Adrenal gland (tissue), 9 donors: ENCODE measurements at regions not wholly inside any gene's neighbourhood (a gene's known extent, or its start where the extent isn't known, plus 50 kb on each side); places are given as distances from the start of the nearest gene placed in this dataset.
A peak's percentile ranks its signal among the peaks of the same experiment; 100 is the strongest.

Experiments used
- DNase-seq, 7 donors: peaks; one replicate each; pipeline ENCODE4 v3.0.0-alpha.2; 2019 to 2020
- H3K27ac ChIP-seq, 5 donors: fragments of 200-600 bp; sonication (generic) in 4 of 5; 1 replicate in 3 of 5; 2 replicates in 2 of 5; pipeline versions ENCODE4 v1.5.1 to v1.8.0; 2016 to 2020; ENCODE audit warnings: mild to moderate bottlenecking in 1 of 5
- H3K27me3 ChIP-seq: fragments of 200-600 bp; 2 replicates; pipeline ENCODE4 v1.8.0; 2021
- H3K36me3 ChIP-seq, 2 donors: fragments of 200-600 bp; replicated peaks in 1 of 2; 1 replicate in 1 of 2; 2 replicates in 1 of 2; pipeline versions ENCODE4 v1.5.1 to v1.8.0; 2018 to 2022
- H3K4me1 ChIP-seq, 2 donors: fragments of 200-600 bp; replicated peaks in 1 of 2; 1 replicate in 1 of 2; 2 replicates in 1 of 2; pipeline versions ENCODE4 v1.5.1 to v1.8.0; 2018 to 2021
- H3K4me3 ChIP-seq, 4 donors: fragments of 200-600 bp; sonication (generic) in 3 of 4; one replicate each; pipeline ENCODE4 v1.5.1; 2016 to 2018
- H3K9me3 ChIP-seq, 3 donors: fragments of 200-600 bp; sonication (generic) in 1 of 3; replicated peaks in 1 of 3; 1 replicate in 2 of 3; 2 replicates in 1 of 3; pipeline versions ENCODE4 v1.5.1 to v1.8.0; 2016 to 2021
- CTCF ChIP-seq, 6 experiments: fragments of 450-650 bp in 4 of 6; fragments of 200-600 bp in 2 of 6; sonication (generic) in 1 of 6; IDR thresholded peaks; 1 replicate in 5 of 6; 2 replicates in 1 of 6; pipeline versions ENCODE4 v1.5.1 to v1.8.0; 2016 to 2021; ENCODE audit warnings: antibody characterized with exemption in 6 of 6, mild to moderate bottlenecking in 2 of 6, moderate library complexity in 1 of 6
- POLR2A ChIP-seq, 2 donors: fragments of 450-650 bp; IDR thresholded peaks; one replicate each; pipeline ENCODE4 v1.6.1; 2017; ENCODE audit warnings: antibody characterized with exemption in 2 of 2, mild to moderate bottlenecking in 2 of 2, moderate library complexity in 1 of 2
- WGBS, 4 donors: extraction: QIAGEN DNeasy Blood & Tissue Kit in 2 of 4; methylation state at CpG; one replicate each; pipeline versions ENCODE4 v1.1.5 to v1.1.7; 2013 to 2017; 5-methylcytosine and 5-hydroxymethylcytosine counted together
- intact Hi-C, 2 donors: fragments of 100-400 bp; cut with DNase I; formaldehyde crosslinking; loops; one replicate each; pipeline versions ENCODE4 v1.14.1 to v1.15.0; 2022 to 2023
- donor health status: healthy with polysubstance abuse.
- donor health status: Bipolar disorder and iron deficiency.
- donor health status: DM: yes; HTN: yes; CAD: no.
- donor health status: DM: no; HTN: no; CAD: no.
- donor health status: DM: no; HTN: no; CAD: no.

- Histone ChIP-seq H3K27ac (no peak overlapping the region), H3K4me1 (no peaks in the 10 kb centered on the region), H3K36me3 (no peaks in the 10 kb centered on the region), H3K4me3 (no peak overlapping the region), H3K27me3 (no peaks in the 10 kb centered on the region), H3K9me3 (no peaks in the 10 kb centered on the region)
- intact Hi-C loops, result no loop called here
- no peak for DNase-seq
- no peak for TF ChIP-seq POLR2A (IDR thresholded peaks at IDR 0.05)
- TF ChIP-seq CTCF (IDR thresholded peaks at IDR 0.05), result no peak
- WGBS, 4 donors, result 0% methylated on average over 1 of the region's 1 CpG
These were observed 74.5 kb upstream of the ABCC4 start for GRCh38 chr13:95375706-95376105.

GRCh38 chr13:95378603-95379002 is 77.4 kb upstream of the ABCC4 start:
- no peaks in the 10 kb centered on the region for H3K9me3 ChIP-seq
- no peaks in the 10 kb centered on the region for H3K4me1 ChIP-seq
- no peak overlapping the region for H3K27ac ChIP-seq
- 88 to 100% (median 92%) methylated on average over 1 of the region's 1 CpG for WGBS, 4 donors
- no peak for DNase-seq
- H3K4me3 ChIP-seq, result no peak overlapping the region
- no peaks in the 10 kb centered on the region for H3K27me3 ChIP-seq
- intact Hi-C loops, result no loop called here
- TF ChIP-seq CTCF (IDR thresholded peaks at IDR 0.05) (no peak), POLR2A (IDR thresholded peaks at IDR 0.05) (no peak)
- no peaks in the 10 kb centered on the region for H3K36me3 ChIP-seq

- H3K4me1 ChIP-seq, result no peaks in the 10 kb centered on the region
- DNase-seq, result peak; percentile 76 to 93 (median 83)
- intact Hi-C loops, result loop anchor here (5.0 kb wide), 3 partner anchors 88 to 193 kb away; no protein-coding TSS in a partner anchor
- no peaks in the 10 kb centered on the region for H3K9me3 ChIP-seq
- WGBS, 4 donors, result 16 to 20% (median 18%) methylated on average over 13 to 14 of the region's 14 CpGs
- H3K27ac ChIP-seq, result no peak overlapping the region
- no peaks in the 10 kb centered on the region for H3K27me3 ChIP-seq
- no peak overlapping the region for H3K4me3 ChIP-seq
- H3K36me3 ChIP-seq, result no peaks in the 10 kb centered on the region
- no peak for TF ChIP-seq POLR2A (IDR thresholded peaks at IDR 0.05)
- peak; percentile 72 to 85 (median 76) for TF ChIP-seq CTCF (IDR thresholded peaks at IDR 0.05)
These were observed 79.4 kb upstream of the ABCC4 start for GRCh38 chr13:95380468-95381211.

GRCh38 chr13:95381212-95381527 is 79.9 kb upstream of the ABCC4 start:
- Histone ChIP-seq H3K27me3 (no peaks in the 10 kb centered on the region), H3K27ac (no peak overlapping the region), H3K4me1 (no peaks in the 10 kb centered on the region), H3K4me3 (no peak overlapping the region), H3K9me3 (no peaks in the 10 kb centered on the region), H3K36me3 (no peaks in the 10 kb centered on the region)
- intact Hi-C loops, result loop anchor here (5.0 kb wide), 3 partner anchors 89 to 194 kb away; no protein-coding TSS in a partner anchor
- TF ChIP-seq POLR2A (IDR thresholded peaks at IDR 0.05) (no peak), CTCF (IDR thresholded peaks at IDR 0.05) (no peak)
- 56 to 68% (median 60%) methylated on average over 5 of the region's 5 CpGs for WGBS, 4 donors
- DNase-seq, result no peak
